Ovary (tissue), 7 donors: ENCODE measurements at regions not wholly inside any gene's neighbourhood (a gene's known extent, or its start where the extent isn't known, plus 50 kb on each side); places are given as distances from the start of the nearest gene placed in this dataset.

Source experiments
- DNase-seq, 5 donors: peaks; one replicate each; pipeline ENCODE4 v3.0.0-alpha.2; 2019 to 2020
- H3K27ac ChIP-seq, 2 donors: fragments of 200-600 bp; one replicate each; pipeline versions ENCODE4 v1.5.1 to v1.8.0; 2019 to 2022
- H3K27me3 ChIP-seq: fragments of 200-600 bp; one replicate; pipeline ENCODE4 v1.8.0; 2022
- H3K36me3 ChIP-seq: fragments of 200-600 bp; sonication (generic); one replicate; pipeline ENCODE4 v1.5.1; 2019
- H3K4me1 ChIP-seq: one replicate; pipeline ENCODE4 v1.8.1; 2013; ENCODE audit warnings: mild to moderate bottlenecking, moderate library complexity; ENCODE audit not compliant: insufficient read depth
- H3K4me3 ChIP-seq: fragments of 200-600 bp; sonication (generic); one replicate; pipeline ENCODE4 v1.5.1; 2017
- H3K9me3 ChIP-seq, 2 donors: fragments of 200-600 bp in 1 of 2; sonication (generic) in 1 of 2; one replicate each; pipeline versions ENCODE4 v1.5.1 to v1.8.1; 2013 to 2019; ENCODE audit warnings: mild to moderate bottlenecking in 1 of 2, moderate library complexity in 1 of 2
- EP300 ChIP-seq: sonication (generic); formaldehyde crosslinking; IDR thresholded peaks from one replicate; pipeline ENCODE4 v1.6.1; 2017; ENCODE audit warnings: antibody characterized with exemption
- POLR2A ChIP-seq: fragments of 450-650 bp; IDR thresholded peaks from one replicate; pipeline ENCODE4 v1.6.1; 2017; ENCODE audit warnings: antibody characterized with exemption, mild to moderate bottlenecking, moderate library complexity
- WGBS, 3 donors: extraction: QIAGEN DNeasy Blood & Tissue Kit in 1 of 3; methylation state at CpG; one replicate each; pipeline versions ENCODE4 v1.1.5 to v1.1.7; 2013 to 2017; 5-methylcytosine and 5-hydroxymethylcytosine counted together
- intact Hi-C, 4 donors: fragments of 100-400 bp; cut with DNase I; formaldehyde crosslinking; loops; one replicate each; pipeline versions ENCODE4 v1.11.0 to v1.15.1; 2022 to 2023
- TF ChIP-seq, protein P1 (sequence below), 3 donors: fragments of 450-650 bp in 2 of 3; fragments of 200-600 bp in 1 of 3; IDR thresholded peaks; one replicate each; pipeline versions ENCODE4 v1.5.1 to v1.8.0; 2016 to 2022; ENCODE audit warnings: antibody characterized with exemption in 3 of 3, mild to moderate bottlenecking in 1 of 3
- donor health status: DM: no; HTN: no; CAD: no; lungs with moderate emphysema.
- donor health status: DM: no; HTN: no; CAD: no.
- donor health status: Bipolar disorder and iron deficiency.
- donor health status: DM: no; HTN: no; CAD: no.
- donor health status: DM: yes; HTN: yes; CAD: no.

DNA sequence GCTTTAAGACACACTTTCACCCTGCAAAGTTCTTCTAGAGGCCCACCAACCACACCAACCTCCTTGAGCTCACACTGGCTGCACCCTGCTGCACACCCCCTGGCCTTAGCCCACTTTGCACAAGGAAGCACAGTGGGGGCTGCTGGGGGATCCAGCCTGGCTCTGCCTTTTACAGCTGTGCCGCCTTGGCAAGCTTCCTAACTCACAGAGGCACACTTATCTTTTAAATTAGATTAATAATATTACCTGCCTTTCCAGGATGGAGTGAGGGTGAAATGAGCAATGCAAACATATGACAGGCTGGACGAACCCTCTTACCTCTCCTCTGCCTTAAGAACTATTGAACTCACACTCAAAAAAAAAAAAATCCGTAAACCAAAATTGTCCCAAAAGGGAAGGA lies 715.8 kb upstream of the ID2 start:
- intact Hi-C loops, result no loop called here
- TF ChIP-seq, protein P1, sequence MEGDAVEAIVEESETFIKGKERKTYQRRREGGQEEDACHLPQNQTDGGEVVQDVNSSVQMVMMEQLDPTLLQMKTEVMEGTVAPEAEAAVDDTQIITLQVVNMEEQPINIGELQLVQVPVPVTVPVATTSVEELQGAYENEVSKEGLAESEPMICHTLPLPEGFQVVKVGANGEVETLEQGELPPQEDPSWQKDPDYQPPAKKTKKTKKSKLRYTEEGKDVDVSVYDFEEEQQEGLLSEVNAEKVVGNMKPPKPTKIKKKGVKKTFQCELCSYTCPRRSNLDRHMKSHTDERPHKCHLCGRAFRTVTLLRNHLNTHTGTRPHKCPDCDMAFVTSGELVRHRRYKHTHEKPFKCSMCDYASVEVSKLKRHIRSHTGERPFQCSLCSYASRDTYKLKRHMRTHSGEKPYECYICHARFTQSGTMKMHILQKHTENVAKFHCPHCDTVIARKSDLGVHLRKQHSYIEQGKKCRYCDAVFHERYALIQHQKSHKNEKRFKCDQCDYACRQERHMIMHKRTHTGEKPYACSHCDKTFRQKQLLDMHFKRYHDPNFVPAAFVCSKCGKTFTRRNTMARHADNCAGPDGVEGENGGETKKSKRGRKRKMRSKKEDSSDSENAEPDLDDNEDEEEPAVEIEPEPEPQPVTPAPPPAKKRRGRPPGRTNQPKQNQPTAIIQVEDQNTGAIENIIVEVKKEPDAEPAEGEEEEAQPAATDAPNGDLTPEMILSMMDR (IDR thresholded peaks at IDR 0.05), result no peak
- TF ChIP-seq POLR2A (no peak), EP300 (no peak)

DNA sequence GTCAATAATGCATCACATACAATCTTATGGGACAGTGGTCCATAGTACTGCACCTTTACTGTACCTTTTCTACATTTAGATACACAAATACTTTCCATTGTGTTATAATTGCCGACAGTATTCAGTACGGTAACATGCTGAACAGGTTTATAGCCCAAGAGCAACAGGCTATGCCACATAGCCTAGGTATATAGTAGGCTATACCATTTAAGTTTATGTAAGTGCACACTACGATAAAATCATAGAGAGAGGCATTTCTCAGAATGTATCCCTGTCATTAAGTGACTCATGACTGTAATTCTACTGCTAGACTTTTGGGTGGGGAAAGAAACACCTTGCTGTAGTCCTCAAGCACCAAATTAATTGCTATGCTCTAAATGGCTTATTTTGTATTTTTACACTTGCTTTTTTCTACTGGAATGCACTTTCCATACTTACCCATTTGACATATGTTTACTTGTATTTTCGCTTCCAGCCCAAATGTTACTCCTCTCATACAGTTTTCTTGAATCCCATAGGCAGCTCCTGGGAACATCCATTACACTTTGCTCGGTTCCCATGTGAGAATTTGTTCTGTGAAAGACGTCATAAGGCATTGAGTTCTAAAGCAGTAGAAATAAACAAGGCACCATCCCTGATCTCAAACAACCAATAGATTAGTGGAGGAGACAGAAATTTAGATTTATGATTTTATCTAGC lies 714.0 kb upstream of the ID2 start:
- no peak overlapping the region for H3K27ac ChIP-seq
- no peaks in the 10 kb centered on the region for H3K4me1 ChIP-seq
- intact Hi-C loops, result no loop called here
- DNase-seq, result no peak
- no peaks in the 10 kb centered on the region for H3K36me3 ChIP-seq
- 94 to 97% (median 96%) methylated on average over 6 of the region's 6 CpGs for WGBS, 3 donors
- H3K27me3 ChIP-seq, result no peaks in the 10 kb centered on the region
- H3K4me3 ChIP-seq, result no peak overlapping the region
- H3K9me3 ChIP-seq, result no peaks in the 10 kb centered on the region
- TF ChIP-seq POLR2A (no peak), EP300 (no peak)
- TF ChIP-seq, protein P1 (IDR thresholded peaks at IDR 0.05), result no peak

More for the DNA sequence above, 715.8 kb upstream of the ID2 start:
- 60 to 78% (median 73%) methylated on average over 3 of the region's 3 CpGs for WGBS, 3 donors
- no peak for DNase-seq
- Histone ChIP-seq H3K4me3 (no peak overlapping the region), H3K9me3 (no peaks in the 10 kb centered on the region), H3K27me3 (no peaks in the 10 kb centered on the region), H3K36me3 (no peaks in the 10 kb centered on the region), H3K27ac (no peak overlapping the region), H3K4me1 (no peaks in the 10 kb centered on the region)

DNA sequence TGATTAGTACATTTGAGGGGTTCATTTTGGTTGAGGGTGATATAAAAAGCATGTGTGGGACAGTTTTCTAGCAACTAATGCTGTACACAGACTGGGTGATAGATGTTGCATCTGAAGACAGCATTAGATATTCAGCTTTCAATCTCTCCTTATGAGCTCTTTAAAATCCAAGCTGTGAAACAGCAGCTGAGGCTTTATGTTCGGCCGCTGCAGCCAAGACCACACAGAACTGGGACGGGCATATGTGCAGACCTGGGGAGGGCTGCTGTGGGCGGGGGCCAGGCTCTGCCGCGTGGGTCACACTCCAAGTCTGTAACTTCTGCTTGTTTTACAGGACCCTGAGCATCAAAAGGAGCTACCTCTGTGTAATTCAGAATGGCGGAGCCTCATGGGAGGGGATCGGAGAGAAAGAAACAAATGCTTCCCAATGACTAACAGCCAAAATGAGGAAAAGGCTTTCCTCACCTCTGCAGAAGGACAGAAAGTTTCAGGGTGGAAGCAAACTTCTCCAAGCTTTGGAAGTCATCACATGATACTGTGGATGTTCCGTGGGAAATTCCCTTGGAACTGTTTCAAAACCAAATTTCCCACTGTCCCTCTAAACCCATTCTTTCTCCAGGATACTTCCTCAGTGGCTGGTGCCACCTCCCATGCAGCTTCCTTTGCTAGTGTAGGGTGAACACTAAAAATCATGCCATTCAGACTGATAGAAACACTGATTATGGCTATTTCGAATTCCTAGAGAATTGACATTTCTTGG lies 711.9 kb upstream of the ID2 start:
- TF ChIP-seq EP300, result no peak
- TF ChIP-seq POLR2A, result no peak
- TF ChIP-seq, protein P1 (IDR thresholded peaks at IDR 0.05), result no peak
- DNase-seq, result no peak
- Histone ChIP-seq H3K27ac (no peak overlapping the region), H3K4me3 (no peak overlapping the region), H3K9me3 (no peaks in the 10 kb centered on the region), H3K36me3 (no peaks in the 10 kb centered on the region), H3K4me1 (no peaks in the 10 kb centered on the region), H3K27me3 (no peaks in the 10 kb centered on the region)
- 68 to 74% (median 73%) methylated on average over 10 of the region's 10 CpGs for WGBS, 3 donors
- intact Hi-C loops, result no loop called here

DNA sequence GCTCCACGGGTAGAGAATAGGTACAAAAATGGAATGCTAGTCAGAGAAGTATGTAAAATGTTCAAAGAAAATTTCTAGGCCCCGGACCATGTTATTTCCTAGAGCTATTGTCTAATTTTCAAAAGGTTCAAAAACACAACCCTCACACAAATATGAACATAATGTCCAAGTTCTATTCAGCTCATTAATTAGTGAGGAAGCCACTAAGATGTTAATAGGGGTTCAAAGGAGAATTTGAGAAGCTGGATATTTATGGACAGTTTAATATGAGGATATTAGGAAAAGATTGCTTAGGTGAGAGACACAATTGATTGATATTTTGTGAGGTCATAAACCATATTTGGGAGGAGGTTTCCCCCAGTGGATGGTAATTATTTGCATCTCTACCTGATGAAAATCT lies 710.6 kb upstream of the ID2 start:
- Histone ChIP-seq H3K27me3 (no peaks in the 10 kb centered on the region), H3K36me3 (no peaks in the 10 kb centered on the region), H3K4me3 (no peak overlapping the region), H3K27ac (no peak overlapping the region), H3K9me3 (no peaks in the 10 kb centered on the region), H3K4me1 (no peaks in the 10 kb centered on the region)
- no peak for DNase-seq
- intact Hi-C loops, result no loop called here
- TF ChIP-seq, protein P1 (IDR thresholded peaks at IDR 0.05), result no peak
- TF ChIP-seq EP300, result no peak
- TF ChIP-seq POLR2A, result no peak
- WGBS, 3 donors, result 88 to 92% (median 88%) methylated on average over 2 of the region's 2 CpGs
